Natural killer cell (primary cell): ENCODE measurements at regions not wholly inside any gene's neighbourhood (a gene's known extent, or its start where the extent isn't known, plus 50 kb on each side); places are given as distances from the start of the nearest gene placed in this dataset.

Source experiments
- ATAC-seq, 3 donors: fragments of 150-1000 bp in 2 of 3; fragments of 200-7000 bp in 1 of 3; cut with Tn5 transposase; 1 replicate in 1 of 3; 2 replicates in 2 of 3; pipeline ENCODE4 v1.10.0; 2021; ENCODE audit warnings: mild to moderate bottlenecking in 2 of 3, moderate library complexity in 2 of 3
- DNase-seq, 2 donors: peaks; one replicate each; pipeline versions ENCODE4 v3.0.0 to v3.0.0-alpha.2; 2013 to 2021; ENCODE audit warnings: mixed read lengths in 1 of 2
- H3K27ac ChIP-seq: one replicate; pipeline ENCODE4 v1.5.1; 2013; ENCODE audit warnings: mild to moderate bottlenecking, low read length
- H3K27me3 ChIP-seq: one replicate; pipeline ENCODE4 v1.6.1; 2013; ENCODE audit warnings: low read length; ENCODE audit not compliant: control insufficient read depth, insufficient read depth
- H3K36me3 ChIP-seq: one replicate; pipeline ENCODE4 v1.6.1; 2013; ENCODE audit warnings: low read length; ENCODE audit not compliant: control insufficient read depth, insufficient read depth
- H3K4me1 ChIP-seq: one replicate; pipeline ENCODE4 v1.6.1; 2013; ENCODE audit warnings: low read length; ENCODE audit not compliant: control insufficient read depth, insufficient read depth
- H3K4me3 ChIP-seq: one replicate; pipeline ENCODE4 v1.5.1; 2013; ENCODE audit warnings: low read length
- H3K9me3 ChIP-seq: one replicate; pipeline ENCODE4 v1.6.1; 2013; ENCODE audit warnings: low read length; ENCODE audit not compliant: control insufficient read depth, insufficient read depth
- H3K27ac Mint-ChIP-seq, 2 donors: one replicate each; pipeline ENCODE4 v1.8.0; 2022; ENCODE audit warnings: mild to moderate bottlenecking in 2 of 2, mixed read lengths in 2 of 2, moderate library complexity in 1 of 2
- H3K27me3 Mint-ChIP-seq, 2 donors: one replicate each; pipeline ENCODE4 v1.8.0; 2022; ENCODE audit warnings: low read depth in 2 of 2, mixed read lengths in 2 of 2
- H3K36me3 Mint-ChIP-seq: one replicate; pipeline ENCODE4 v1.8.0; 2022; ENCODE audit warnings: mixed read lengths
- H3K4me1 Mint-ChIP-seq, 2 donors: one replicate each; pipeline ENCODE4 v1.8.0; 2022; ENCODE audit warnings: mixed read lengths in 2 of 2
- H3K4me3 Mint-ChIP-seq: one replicate; pipeline ENCODE4 v1.8.0; 2022; ENCODE audit warnings: mild to moderate bottlenecking, moderate library complexity, mixed read lengths
- H3K9me3 Mint-ChIP-seq, 2 donors: one replicate each; pipeline ENCODE4 v1.8.0; 2022; ENCODE audit warnings: mixed read lengths in 2 of 2
- WGBS: methylation state at CpG from one replicate; pipeline ENCODE4 v1.1.7; 2013; ENCODE audit warnings: missing lambda C conversion rate; ENCODE audit not compliant: insufficient coverage; 5-methylcytosine and 5-hydroxymethylcytosine counted together
- intact Hi-C: fragments of 100-400 bp; cut with micrococcal nuclease; formaldehyde crosslinking; loops from one replicate; pipeline ENCODE4 v1.14.2; 2022
- TF ChIP-seq, protein P1 (sequence below): fragments of 200-600 bp; IDR thresholded peaks from one replicate; pipeline ENCODE4 v1.8.0; 2022; ENCODE audit warnings: antibody characterized with exemption

DNA sequence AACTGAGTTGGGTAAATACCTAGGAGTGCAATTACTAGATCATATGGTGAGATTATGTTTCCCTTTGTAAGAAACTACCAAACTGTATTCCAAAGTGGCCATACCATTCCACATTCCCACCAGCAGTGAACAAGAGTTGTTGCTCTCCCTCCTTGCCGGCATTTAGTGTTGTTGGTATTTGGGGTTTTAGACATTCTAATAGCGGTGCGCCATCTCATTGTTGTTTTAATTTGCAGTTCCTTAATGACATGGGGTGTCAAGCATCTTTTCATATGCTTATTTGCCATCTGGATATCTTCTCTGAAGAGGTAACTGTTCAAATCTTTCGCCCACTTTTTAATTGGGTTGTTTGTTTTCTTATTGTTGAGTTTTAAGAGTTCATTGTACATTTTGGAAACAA, 164.2 kb upstream of the LHX1 start:
- Histone ChIP-seq H3K27ac (no peak overlapping the region), H3K9me3 (no peaks in the 10 kb centered on the region), H3K27me3 (no peaks in the 10 kb centered on the region), H3K4me1 (no peaks in the 10 kb centered on the region), H3K36me3 (no peaks in the 10 kb centered on the region), H3K4me3 (no peak overlapping the region)
- no peak for DNase-seq
- intact Hi-C loops, result no loop called here
- WGBS, result 42% methylated on average over 4 of the region's 4 CpGs
- H3K27ac Mint-ChIP-seq, result no peak overlapping the region
- H3K9me3 Mint-ChIP-seq, result no peaks in the 10 kb centered on the region
- H3K4me3 Mint-ChIP-seq, result no peak overlapping the region
- no peaks in the 10 kb centered on the region for H3K4me1 Mint-ChIP-seq
- ATAC-seq, result no peak
- TF ChIP-seq, protein P1, sequence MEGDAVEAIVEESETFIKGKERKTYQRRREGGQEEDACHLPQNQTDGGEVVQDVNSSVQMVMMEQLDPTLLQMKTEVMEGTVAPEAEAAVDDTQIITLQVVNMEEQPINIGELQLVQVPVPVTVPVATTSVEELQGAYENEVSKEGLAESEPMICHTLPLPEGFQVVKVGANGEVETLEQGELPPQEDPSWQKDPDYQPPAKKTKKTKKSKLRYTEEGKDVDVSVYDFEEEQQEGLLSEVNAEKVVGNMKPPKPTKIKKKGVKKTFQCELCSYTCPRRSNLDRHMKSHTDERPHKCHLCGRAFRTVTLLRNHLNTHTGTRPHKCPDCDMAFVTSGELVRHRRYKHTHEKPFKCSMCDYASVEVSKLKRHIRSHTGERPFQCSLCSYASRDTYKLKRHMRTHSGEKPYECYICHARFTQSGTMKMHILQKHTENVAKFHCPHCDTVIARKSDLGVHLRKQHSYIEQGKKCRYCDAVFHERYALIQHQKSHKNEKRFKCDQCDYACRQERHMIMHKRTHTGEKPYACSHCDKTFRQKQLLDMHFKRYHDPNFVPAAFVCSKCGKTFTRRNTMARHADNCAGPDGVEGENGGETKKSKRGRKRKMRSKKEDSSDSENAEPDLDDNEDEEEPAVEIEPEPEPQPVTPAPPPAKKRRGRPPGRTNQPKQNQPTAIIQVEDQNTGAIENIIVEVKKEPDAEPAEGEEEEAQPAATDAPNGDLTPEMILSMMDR, result no peak
- H3K36me3 Mint-ChIP-seq, result no peaks in the 10 kb centered on the region
- H3K27me3 Mint-ChIP-seq, result peaks cover 37 to 41% of the 10 kb centered on the region in 2 donors

DNA sequence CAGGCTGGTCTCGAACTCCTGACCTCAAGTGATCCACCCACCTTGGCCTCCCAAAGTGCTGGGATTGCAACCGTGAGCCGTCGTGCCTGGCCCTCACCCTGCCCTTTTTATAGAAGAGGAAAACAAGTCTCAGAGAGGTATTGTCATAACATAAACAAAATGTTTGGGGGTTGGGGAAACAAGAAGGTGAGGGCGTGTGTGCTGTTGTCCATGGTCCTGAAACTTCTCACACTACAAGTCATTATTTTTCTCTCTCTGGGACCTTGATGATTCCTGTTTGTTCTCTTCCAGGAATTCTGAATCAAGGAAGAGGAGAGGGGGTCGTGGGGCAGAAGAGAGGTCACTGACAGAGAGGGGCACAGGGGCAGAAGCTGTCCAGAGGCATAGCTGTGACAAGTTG, 160.2 kb upstream of the LHX1 start:
- no peak overlapping the region for H3K4me3 Mint-ChIP-seq
- Histone ChIP-seq H3K27me3 (no peaks in the 10 kb centered on the region), H3K36me3 (no peaks in the 10 kb centered on the region), H3K4me3 (no peak overlapping the region), H3K27ac (no peak overlapping the region), H3K9me3 (no peaks in the 10 kb centered on the region), H3K4me1 (no peaks in the 10 kb centered on the region)
- H3K27ac Mint-ChIP-seq, result no peak overlapping the region
- no peak for DNase-seq
- no peaks in the 10 kb centered on the region for H3K4me1 Mint-ChIP-seq
- 47% methylated on average over 4 of the region's 6 CpGs for WGBS
- intact Hi-C loops, result no loop called here
- peaks cover 41 to 54% of the 10 kb centered on the region in 2 donors for H3K27me3 Mint-ChIP-seq
- no peaks in the 10 kb centered on the region for H3K36me3 Mint-ChIP-seq
- H3K9me3 Mint-ChIP-seq, result no peaks in the 10 kb centered on the region
- ATAC-seq, result no peak
- TF ChIP-seq, protein P1, result no peak

DNA sequence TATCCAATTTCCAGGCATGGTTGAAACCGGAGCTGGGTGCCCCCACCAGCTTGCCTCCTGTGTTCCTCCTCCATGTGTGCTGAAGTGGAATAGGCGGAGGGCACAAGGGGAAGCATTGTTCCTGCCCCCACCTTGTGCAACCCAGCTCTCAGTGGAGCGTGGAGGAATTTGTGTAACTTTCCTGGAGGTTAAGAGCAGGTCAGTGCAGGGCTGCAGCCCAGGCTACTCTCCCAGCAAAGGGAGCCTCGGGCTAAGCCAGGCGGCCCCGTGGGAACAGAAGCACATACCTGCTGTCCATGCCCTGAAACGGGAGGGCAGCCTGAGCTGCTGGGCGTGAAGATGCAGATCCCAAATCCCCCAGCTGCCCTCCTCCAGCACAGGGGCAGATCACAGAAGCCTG, 158.8 kb upstream of the LHX1 start:
- intact Hi-C loops, result no loop called here
- no peak for DNase-seq
- Mint-ChIP-seq H3K9me3 (no peaks in the 10 kb centered on the region), H3K4me1 (no peaks in the 10 kb centered on the region), H3K27me3 (peaks cover 36 to 40% of the 10 kb centered on the region in 2 donors), H3K27ac (no peak overlapping the region), H3K4me3 (no peak overlapping the region), H3K36me3 (no peaks in the 10 kb centered on the region)
- H3K4me3 ChIP-seq, result no peak overlapping the region
- ATAC-seq, result no peak
- TF ChIP-seq, protein P1, result no peak
- H3K36me3 ChIP-seq, result no peaks in the 10 kb centered on the region
- no peaks in the 10 kb centered on the region for H3K4me1 ChIP-seq
- H3K9me3 ChIP-seq, result no peaks in the 10 kb centered on the region
- H3K27me3 ChIP-seq, result no peaks in the 10 kb centered on the region
- 61% methylated on average over 8 of the region's 8 CpGs for WGBS
- H3K27ac ChIP-seq, result no peak overlapping the region

DNA sequence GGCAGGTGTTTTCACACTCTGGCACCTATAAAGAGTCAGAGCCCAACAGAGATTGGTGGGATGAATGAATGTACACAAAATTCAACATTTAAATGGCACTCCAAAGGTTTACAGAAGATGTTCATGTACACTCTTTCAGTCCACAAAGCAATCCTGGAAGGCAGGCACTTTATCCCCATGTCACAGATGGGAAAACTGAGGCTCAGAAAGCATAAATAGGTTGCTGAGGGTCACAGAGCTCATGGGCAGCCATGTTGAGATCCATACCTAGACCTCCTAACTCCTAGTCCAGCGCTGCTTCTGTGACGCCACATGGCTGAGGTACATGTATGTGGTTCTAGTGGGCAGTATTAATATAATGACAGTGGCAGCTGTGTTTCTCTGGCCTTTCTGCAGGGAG, 157.7 kb upstream of the LHX1 start:
- peaks cover 27 to 33% of the 10 kb centered on the region in 2 donors for H3K27me3 Mint-ChIP-seq
- H3K27ac ChIP-seq, result no peak overlapping the region
- H3K9me3 Mint-ChIP-seq, result no peaks in the 10 kb centered on the region
- H3K36me3 Mint-ChIP-seq, result no peaks in the 10 kb centered on the region
- H3K9me3 ChIP-seq, result no peaks in the 10 kb centered on the region
- TF ChIP-seq, protein P1, result no peak
- no peaks in the 10 kb centered on the region for H3K4me1 Mint-ChIP-seq
- H3K4me1 ChIP-seq, result no peaks in the 10 kb centered on the region
- intact Hi-C loops, result no loop called here
- H3K27me3 ChIP-seq, result peaks cover 6% of the 10 kb centered on the region
- no peak for DNase-seq
- WGBS, result 83% methylated on average over 2 of the region's 2 CpGs
- no peak overlapping the region for H3K4me3 ChIP-seq
- H3K27ac Mint-ChIP-seq, result no peak overlapping the region
- no peaks in the 10 kb centered on the region for H3K36me3 ChIP-seq
- ATAC-seq, result no peak
- no peak overlapping the region for H3K4me3 Mint-ChIP-seq
